ENCODE measurements at regions not wholly inside any gene's neighbourhood (a gene's known extent, or its start where the extent isn't known, plus 50 kb on each side); places are given as distances from the start of the nearest gene placed in this dataset.

DNA sequence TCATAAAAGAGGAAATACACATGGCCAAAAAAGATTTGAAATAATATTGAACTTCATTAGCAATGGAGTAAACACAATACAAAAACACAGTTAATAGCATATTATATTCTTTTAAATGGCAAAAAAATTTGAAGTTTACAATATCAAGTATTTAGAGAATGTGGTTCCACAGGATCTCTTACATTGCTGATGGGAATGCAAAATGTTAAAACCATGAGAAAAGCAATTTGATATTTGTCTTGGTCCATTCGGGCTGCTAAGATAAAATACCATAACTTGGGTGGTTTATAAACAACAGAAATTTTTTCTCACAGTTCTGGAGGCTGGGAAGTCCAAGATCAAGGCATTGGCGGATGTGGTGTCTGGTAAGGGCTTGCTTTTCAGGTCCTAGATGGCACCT is 154.0 kb upstream of the PLN start:
- no peak overlapping the region for H2BK20ac ChIP-seq (ENCODE audit: low read depth, low read length, poor library complexity, severe bottlenecking)
- H3K4ac ChIP-seq (ENCODE audit: low read depth, low read length) = no peak overlapping the region
- WGBS (ENCODE audit: extremely low coverage, insufficient read length, low lambda C conversion rate) = no CpG with 5 or more reads among the region's 2 CpGs
- H3K4me3 Mint-ChIP-seq = no peak overlapping the region
- no peak overlapping the region for H3K14ac ChIP-seq (ENCODE audit: insufficient read depth, low read length)
- H4K5ac ChIP-seq (ENCODE audit: insufficient read length, low read depth, low read length) = no peak overlapping the region
- no peak overlapping the region for H2AFZ ChIP-seq (ENCODE audit: low read length)
- H2BK15ac ChIP-seq (ENCODE audit: low read depth, low read length) = no peak overlapping the region
- H3K27me3 ChIP-seq (ENCODE audit: insufficient read depth, low read length) = no peaks in the 10 kb centered on the region
- no peak overlapping the region for H2BK5ac ChIP-seq (ENCODE audit: insufficient read length, low read length)
- TF ChIP-seq, protein P1, sequence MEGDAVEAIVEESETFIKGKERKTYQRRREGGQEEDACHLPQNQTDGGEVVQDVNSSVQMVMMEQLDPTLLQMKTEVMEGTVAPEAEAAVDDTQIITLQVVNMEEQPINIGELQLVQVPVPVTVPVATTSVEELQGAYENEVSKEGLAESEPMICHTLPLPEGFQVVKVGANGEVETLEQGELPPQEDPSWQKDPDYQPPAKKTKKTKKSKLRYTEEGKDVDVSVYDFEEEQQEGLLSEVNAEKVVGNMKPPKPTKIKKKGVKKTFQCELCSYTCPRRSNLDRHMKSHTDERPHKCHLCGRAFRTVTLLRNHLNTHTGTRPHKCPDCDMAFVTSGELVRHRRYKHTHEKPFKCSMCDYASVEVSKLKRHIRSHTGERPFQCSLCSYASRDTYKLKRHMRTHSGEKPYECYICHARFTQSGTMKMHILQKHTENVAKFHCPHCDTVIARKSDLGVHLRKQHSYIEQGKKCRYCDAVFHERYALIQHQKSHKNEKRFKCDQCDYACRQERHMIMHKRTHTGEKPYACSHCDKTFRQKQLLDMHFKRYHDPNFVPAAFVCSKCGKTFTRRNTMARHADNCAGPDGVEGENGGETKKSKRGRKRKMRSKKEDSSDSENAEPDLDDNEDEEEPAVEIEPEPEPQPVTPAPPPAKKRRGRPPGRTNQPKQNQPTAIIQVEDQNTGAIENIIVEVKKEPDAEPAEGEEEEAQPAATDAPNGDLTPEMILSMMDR (conservative IDR thresholded peaks at IDR 0.05) = no peak
- no peaks in the 10 kb centered on the region for H3K79me1 ChIP-seq (ENCODE audit: insufficient read depth, low read depth, low read length, poor library complexity, severe bottlenecking)
- H3K4me1 ChIP-seq (ENCODE audit: insufficient read depth, low read length) = no peaks in the 10 kb centered on the region
- no peak overlapping the region for H3K9ac ChIP-seq (ENCODE audit: extremely low read depth, insufficient read length, low read length)
- peaks cover 0 to 3% of the 10 kb centered on the region in 2 experiments; a peak in 1 of 5 replicates for H3K9me3 Mint-ChIP-seq
- no peak overlapping the region for H2BK12ac ChIP-seq (ENCODE audit: insufficient read length, low read depth, low read length)
- H2BK120ac ChIP-seq (ENCODE audit: low read depth, low read length, poor library complexity, severe bottlenecking) = no peak overlapping the region
- H3K36me3 Mint-ChIP-seq (ENCODE audit: insufficient read depth in 1 of 3, low read depth in 3 of 3) = no peaks in the 10 kb centered on the region
- no peak overlapping the region for H3K23ac ChIP-seq (ENCODE audit: insufficient read length, low read depth, low read length)
- no peak overlapping the region for H3K18ac ChIP-seq (ENCODE audit: insufficient read length, low read depth, low read length)
- no peak overlapping the region for H3K56ac ChIP-seq (ENCODE audit: insufficient read length, low read depth, low read length)
- H3K79me2 ChIP-seq (ENCODE audit: insufficient read depth, low read length) = no peaks in the 10 kb centered on the region
- H3K9me3 ChIP-seq (ENCODE audit: control insufficient read depth, low read depth, low read length) = no peaks in the 10 kb centered on the region
- no peak overlapping the region for H3K27ac ChIP-seq (ENCODE audit: insufficient read length, low read depth, low read length)
- no peaks in the 10 kb centered on the region for H3K4me1 Mint-ChIP-seq
- no peak for DNase-seq
- no peaks in the 10 kb centered on the region for H3K27me3 Mint-ChIP-seq (ENCODE audit: low read depth)
- H4K91ac ChIP-seq (ENCODE audit: insufficient read length, low read depth, low read length) = no peak overlapping the region
- H4K8ac ChIP-seq (replicated peaks; ENCODE audit: insufficient read length, low read depth, low read length) = no peak overlapping the region
- H3K27ac Mint-ChIP-seq = no peak overlapping the region
- H3K23me2 ChIP-seq (ENCODE audit: insufficient read length, low read depth, low read length, poor library complexity, severe bottlenecking) = no peaks in the 10 kb centered on the region
- no peaks in the 10 kb centered on the region for H4K20me1 ChIP-seq (ENCODE audit: control insufficient read depth, insufficient read depth, insufficient read length)
- no peak overlapping the region for H3T11ph ChIP-seq (ENCODE audit: low read length)
- H2AK5ac ChIP-seq (ENCODE audit: insufficient read length, low read length) = no peak overlapping the region
- H3K4me2 ChIP-seq (ENCODE audit: insufficient read depth, insufficient read length, low read length) = no peak overlapping the region
